Right lung (tissue), 2 donors: ENCODE measurements at regions not wholly inside any gene's neighbourhood (a gene's known extent, or its start where the extent isn't known, plus 50 kb on each side); places are given as distances from the start of the nearest gene placed in this dataset.
"Not testable (repeated sequence)": the region's sequence is repeated elsewhere in the genome, so short reads cannot be mapped to it uniquely, and the experiment has no call there.

Experiments used
- DNase-seq, 2 donors: peaks; one replicate each; pipeline ENCODE4 v3.0.0-alpha.2; 2013

DNA sequence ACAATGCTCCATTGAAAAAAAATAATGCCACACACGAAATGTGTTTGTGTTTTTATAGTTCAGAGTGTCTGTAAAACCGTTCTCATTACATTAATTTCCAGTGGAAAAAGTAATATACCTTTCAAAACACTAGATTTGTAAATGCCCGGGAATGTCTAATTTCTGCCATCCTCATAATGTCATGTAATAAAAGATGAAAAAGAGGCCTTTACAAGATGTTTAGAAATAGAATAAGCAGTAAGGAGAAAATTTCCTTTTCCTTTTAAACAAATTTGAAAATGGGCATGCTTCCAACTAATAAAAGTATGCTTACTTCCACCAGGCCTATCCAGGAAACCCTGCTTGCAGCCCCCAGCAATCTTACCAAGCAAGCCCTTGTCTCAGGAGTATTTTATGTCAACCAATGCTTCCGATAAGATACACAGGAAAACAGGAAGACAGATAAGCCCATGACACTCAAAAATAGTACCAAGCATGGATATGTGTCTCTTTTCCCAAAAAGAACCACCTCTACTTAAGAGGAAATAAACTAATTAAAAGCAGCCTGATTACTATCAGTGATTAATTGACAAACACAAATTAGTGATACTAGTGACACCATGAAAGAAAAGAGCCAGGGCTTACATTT, 894.7 kb upstream of the INTU start:
- DNase-seq, result no peak

DNA sequence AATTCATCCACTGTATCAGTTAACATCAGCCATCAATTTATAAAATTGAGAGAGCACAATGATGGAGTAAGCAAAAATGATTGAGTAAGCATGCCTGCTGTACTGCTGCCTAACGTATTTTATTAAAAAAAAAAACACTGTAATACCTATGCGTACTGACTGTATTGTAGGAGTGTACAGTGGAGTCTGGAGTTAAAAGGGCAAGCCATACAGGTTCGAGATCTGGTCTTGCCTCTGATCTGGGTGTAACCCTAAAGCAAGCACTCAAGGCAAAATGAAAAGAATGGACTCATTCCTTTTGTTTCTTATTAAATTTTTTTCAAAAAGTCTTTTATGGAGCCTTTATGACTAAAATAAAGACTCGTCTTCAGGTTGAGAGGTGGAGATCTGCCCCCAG, 894.2 kb upstream of the INTU start:
- DNase-seq, result no peak

- no peak for DNase-seq
Measured at GRCh38 chr4:126738926-126739325, 893.8 kb upstream of the INTU start.

GRCh38 chr4:126740687-126741086, 892.1 kb upstream of the INTU start:
- no peak for DNase-seq

DNA sequence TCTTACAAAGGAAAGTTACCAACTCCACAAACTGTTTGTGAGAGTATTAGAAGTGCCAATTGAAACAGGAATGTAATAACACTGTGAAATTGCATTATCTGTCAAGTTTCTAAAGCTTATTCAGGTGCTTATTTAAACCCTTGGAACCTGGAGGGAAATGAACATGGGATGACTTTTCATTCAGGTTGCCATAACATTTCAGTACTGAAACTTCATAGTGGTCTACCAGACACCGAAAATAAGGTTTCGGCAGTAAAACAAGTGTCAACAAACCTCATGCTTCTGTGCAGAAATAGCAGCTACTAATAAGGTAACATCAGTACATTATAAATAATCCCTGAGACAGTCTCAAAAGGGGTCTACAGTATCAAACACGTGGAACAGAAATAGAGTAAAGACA, 890.7 kb upstream of the INTU start:
- no peak for DNase-seq

DNA sequence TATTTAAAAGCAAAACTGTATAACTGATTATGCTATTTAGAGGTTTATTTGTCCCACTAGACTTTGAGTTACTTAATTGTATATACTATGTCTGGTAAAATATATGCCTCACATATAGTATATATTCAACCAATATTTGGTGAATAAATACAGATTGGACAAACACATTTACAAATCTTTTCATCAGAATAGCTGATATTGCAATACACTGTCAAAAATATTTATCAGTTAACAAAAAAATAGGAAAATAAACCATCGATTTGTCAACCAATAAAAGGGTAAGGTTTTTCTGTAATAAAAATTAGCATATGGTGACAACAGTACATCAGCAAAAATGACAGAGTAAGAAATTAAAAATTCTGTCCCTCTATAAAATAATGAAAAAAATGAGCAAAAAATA, 889.9 kb upstream of the INTU start:
- no peak for DNase-seq

DNA sequence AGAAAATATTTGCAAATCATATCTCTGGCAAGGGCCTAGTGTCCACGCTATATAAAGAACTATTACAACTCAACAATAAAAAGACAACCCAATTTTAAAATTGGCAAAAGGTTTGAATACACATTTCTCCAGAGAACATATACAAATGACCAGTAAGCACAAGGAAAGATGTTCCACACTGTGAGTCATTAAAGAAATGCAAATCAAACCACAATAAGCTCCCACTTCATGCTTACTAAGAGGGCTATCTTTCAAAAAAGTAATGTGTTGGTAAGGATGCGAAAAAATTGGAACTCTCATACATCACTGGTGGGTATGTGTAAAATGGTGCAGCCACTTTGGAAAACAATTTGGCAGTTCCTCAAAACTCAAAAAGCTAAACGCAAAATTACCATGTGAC, 884.0 kb upstream of the INTU start:
- no peak for DNase-seq

DNA sequence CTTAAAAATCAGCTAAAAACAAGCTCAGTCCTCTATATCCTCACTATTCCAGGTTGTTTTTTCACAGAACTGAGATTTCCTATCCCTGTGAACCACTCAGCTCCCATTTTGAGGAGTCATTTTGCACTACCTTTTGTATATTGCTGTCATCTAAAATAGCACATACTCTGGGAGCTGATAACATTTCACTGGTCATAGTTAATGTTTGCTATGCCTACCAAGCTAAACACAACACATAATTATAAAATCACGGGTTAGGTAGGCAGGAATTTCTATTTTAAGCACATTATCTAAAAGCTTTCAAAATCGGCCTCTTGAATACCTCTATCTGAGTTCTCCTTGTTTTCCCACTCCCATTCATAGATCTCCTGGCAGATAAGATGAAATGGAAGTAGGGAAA, 882.0 kb upstream of the INTU start:
- no peak for DNase-seq

DNA sequence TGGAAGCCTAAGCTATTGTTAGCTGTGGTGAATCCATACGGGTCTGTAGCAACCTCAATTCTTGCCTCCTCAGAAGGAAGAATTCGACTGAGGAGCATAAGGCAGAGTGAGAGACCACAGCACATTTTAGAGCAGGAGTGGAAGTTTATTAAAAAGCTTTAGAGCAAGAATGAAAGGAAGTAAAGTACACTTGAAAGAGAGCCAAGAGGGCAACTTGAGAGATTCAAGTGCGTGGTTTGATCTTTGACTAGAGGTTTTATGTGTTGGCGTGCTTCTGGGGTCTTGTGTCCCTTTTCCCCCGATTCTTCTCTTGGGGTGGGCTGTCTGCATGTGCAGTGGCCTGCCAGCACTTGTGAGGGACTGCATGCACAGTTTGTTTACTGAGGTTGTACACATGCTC, 880.6 kb upstream of the INTU start:
- DNase-seq, result no peak

- no peak for DNase-seq
Measured at GRCh38 chr4:126752702-126753101, 880.1 kb upstream of the INTU start.

DNA sequence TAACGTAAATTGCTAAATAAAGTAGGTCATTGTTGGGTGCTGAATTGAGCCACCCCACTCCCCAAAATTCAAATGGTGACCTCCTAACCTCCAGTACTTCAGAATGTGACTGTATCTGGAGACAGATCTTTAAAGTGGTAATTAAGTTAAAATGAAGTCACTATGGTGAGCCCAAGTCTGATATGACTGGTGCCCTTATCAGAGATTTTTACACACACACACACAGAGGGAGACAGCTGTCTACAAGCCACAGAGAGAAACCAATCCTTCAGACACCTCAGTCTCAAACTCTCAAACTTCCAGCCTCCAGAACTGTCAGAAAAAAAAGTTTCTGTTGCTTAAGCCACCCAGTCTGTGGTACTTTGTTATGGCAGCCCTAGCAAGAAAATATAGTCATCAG, 879.2 kb upstream of the INTU start:
- DNase-seq, result no peak

- DNase-seq, result no peak
Measured at GRCh38 chr4:126755506-126755905, 877.3 kb upstream of the INTU start.

- no peak for DNase-seq
Measured at GRCh38 chr4:126756050-126756829, 876.5 kb upstream of the INTU start.

GRCh38 chr4:126757219-126757618, 875.5 kb upstream of the INTU start:
- DNase-seq, result no peak

GRCh38 chr4:126758493-126758892, 874.3 kb upstream of the INTU start:
- no peak for DNase-seq

DNA sequence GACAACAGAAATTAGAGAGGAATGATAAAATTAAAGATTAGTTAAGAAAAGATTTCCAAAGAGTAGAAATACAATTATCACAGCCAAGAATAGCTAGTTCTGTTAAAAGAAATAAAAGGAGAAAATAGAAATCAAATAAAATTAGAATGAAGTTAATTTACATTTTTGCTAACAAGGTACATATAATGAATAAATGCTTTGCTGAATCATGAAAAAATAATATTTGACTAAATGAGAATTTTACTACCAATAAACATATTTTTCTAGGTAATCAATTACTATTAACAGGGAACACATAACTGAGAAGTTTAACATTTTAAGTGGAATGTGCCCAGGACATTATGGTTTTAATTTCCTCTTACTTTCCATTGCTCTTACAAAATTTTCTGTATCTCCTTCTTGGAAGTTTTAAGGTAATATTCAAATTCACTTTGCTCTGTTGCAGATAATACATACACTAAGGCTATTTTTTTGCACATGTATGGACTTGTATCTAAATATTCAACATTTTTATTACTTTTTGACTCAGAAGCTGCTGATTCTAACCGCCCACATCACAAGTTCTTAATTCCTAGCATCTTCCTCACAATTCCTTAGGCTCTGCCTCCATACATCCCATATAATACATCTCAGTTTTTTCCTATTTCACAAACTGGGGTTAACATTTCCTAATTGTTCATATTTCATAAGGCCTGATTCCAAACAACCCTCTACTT, 870.7 kb upstream of the INTU start:
- DNase-seq, result no peak

GRCh38 chr4:126762663-126763247, 870.0 kb upstream of the INTU start:
- no peak for DNase-seq

DNA sequence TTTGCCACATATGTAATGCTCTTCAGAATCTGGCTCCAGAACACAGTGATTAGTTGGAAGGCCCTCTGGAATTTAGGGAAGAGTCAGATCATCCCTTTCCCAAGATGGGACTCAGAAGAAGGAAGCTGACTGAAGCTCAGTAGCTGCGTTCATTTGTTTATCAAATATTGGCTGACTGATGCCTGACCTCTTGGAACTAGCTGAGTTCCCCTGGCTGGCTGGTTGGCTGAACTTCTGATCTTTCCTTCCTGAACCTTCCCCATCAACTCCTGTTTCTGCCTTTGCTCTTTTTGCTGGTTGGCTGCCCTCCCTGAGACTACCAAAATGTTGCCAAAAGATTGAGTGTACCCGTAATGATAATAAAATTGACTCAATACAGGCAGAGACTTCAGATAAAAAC, 866.5 kb upstream of the INTU start:
- no peak for DNase-seq

- no peak for DNase-seq
Measured at GRCh38 chr4:126768338-126768737, 864.4 kb upstream of the INTU start.

DNA sequence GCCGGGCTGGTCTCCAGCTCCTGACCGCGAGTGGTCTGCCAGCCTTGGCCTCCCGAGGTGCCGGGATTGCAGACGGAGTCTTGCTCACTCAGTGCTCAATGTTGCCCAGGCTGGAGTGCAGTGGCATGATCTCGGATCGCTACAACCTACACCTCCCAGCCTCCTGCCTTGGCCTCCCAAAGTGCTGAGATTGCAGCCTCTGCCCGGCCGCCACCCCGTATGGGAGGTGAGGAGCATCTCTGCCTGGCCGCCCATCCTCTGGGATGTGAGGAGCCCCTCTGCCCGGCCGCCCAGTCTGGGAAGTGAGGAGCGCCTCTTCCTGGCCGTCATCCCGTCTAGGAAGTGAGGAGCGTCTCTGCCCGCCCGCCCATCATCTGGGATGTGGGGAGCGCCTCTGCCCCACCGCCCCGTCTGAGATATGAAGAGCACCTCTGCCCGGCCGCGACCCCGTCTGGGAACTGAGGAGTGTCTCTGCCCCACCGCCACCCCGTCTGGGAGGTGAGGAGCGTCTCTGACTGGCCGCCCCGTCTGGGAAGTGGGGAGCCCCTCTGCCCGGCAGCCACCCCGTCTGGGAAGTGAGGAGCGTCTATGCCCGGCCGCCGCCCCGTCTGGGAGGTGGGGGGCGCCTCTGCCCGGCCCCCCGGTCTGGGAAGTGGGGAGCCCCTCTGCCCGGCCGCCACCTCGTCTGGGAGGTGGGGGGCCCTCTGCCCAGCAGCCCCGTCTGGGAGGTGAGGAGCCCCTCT, 861.8 kb upstream of the INTU start:
- DNase-seq, result not testable (repeated sequence)

GRCh38 chr4:126771618-126772017, 861.1 kb upstream of the INTU start:
- not testable (repeated sequence) for DNase-seq

GRCh38 chr4:126772662-126773061, 860.1 kb upstream of the INTU start:
- no peak for DNase-seq
